GM23338 (cell line): ENCODE measurements at regions not wholly inside any gene's neighbourhood (a gene's known extent, or its start where the extent isn't known, plus 50 kb on each side); places are given as distances from the start of the nearest gene placed in this dataset.

Experiments
- ATAC-seq: fragments of 200-7000 bp; cut with Tn5 transposase; 3 replicates; pipeline ENCODE4 v1.9.1; 2020
- DNase-seq: peaks from one replicate; pipeline ENCODE4 v3.0.0-alpha.2; 2015; ENCODE audit warnings: low spot score
- H2AFZ ChIP-seq: fragments of 200-600 bp; sonication (generic); 2 replicates; pipeline ENCODE4 v1.8.0; 2016; ENCODE audit warnings: antibody characterized with exemption, mild to moderate bottlenecking, moderate library complexity
- H3F3A ChIP-seq: fragments of 200-600 bp; sonication (generic); replicated peaks from 2 replicates; pipeline ENCODE4 v1.8.0; 2017; ENCODE audit warnings: antibody characterized with exemption, mixed run types, low read depth
- H3K27ac ChIP-seq: fragments of 200-600 bp; sonication (generic); 2 replicates; pipeline ENCODE4 v1.6.1; 2016; ENCODE audit warnings: low read depth
- H3K27me3 ChIP-seq: fragments of 200-600 bp; sonication (generic); 2 replicates; pipeline ENCODE4 v1.8.0; 2016; ENCODE audit warnings: mild to moderate bottlenecking, mixed run types, moderate library complexity; ENCODE audit not compliant: insufficient read depth
- H3K36me3 ChIP-seq: fragments of 200-600 bp; sonication (generic); 2 replicates; pipeline ENCODE4 v1.8.0; 2016; ENCODE audit warnings: mild to moderate bottlenecking; ENCODE audit not compliant: insufficient read depth
- H3K4me1 ChIP-seq: fragments of 200-600 bp; sonication (generic); 2 replicates; pipeline ENCODE4 v1.8.0; 2016; ENCODE audit warnings: mild to moderate bottlenecking, moderate library complexity; ENCODE audit not compliant: insufficient read depth
- H3K4me2 ChIP-seq: fragments of 200-600 bp; sonication (generic); 2 replicates; pipeline ENCODE4 v1.7.1; 2017; ENCODE audit warnings: mixed run types
- H3K4me3 ChIP-seq: fragments of 200-600 bp; sonication (generic); 2 replicates; pipeline ENCODE4 v1.6.1; 2016; ENCODE audit warnings: mixed run types
- H3K79me2 ChIP-seq: fragments of 200-600 bp; sonication (generic); replicated peaks from 2 replicates; pipeline ENCODE4 v1.8.0; 2017; ENCODE audit warnings: mild to moderate bottlenecking; ENCODE audit not compliant: insufficient read depth
- H3K9me2 ChIP-seq: fragments of 200-600 bp; sonication (generic); 2 replicates; pipeline ENCODE4 v1.8.0; 2017; ENCODE audit not compliant: insufficient read depth
- H4K20me1 ChIP-seq: fragments of 200-600 bp; sonication (generic); replicated peaks from 2 replicates; pipeline ENCODE4 v1.8.0; 2017; ENCODE audit warnings: mild to moderate bottlenecking; ENCODE audit not compliant: insufficient read depth
- H3K27ac Mint-ChIP-seq: 2 replicates; pipeline ENCODE4 v1.8.0; 2020; ENCODE audit warnings: inconsistent platforms, mild to moderate bottlenecking, moderate library complexity, mixed read lengths
- H3K27me3 Mint-ChIP-seq: 3 replicates; pipeline ENCODE4 v1.8.0; 2022; ENCODE audit warnings: low read depth, mild to moderate bottlenecking, moderate library complexity, mixed read lengths, inconsistent platforms; ENCODE audit not compliant: insufficient read depth, poor library complexity
- H3K36me3 Mint-ChIP-seq: 3 replicates; pipeline ENCODE4 v1.8.0; 2021; ENCODE audit warnings: low read depth, mild to moderate bottlenecking, inconsistent platforms, moderate library complexity, mixed read lengths
- H3K4me1 Mint-ChIP-seq: 3 replicates; pipeline ENCODE4 v1.8.0; 2020; ENCODE audit warnings: mild to moderate bottlenecking, inconsistent platforms, mixed read lengths
- H3K4me3 Mint-ChIP-seq: 3 replicates; pipeline ENCODE4 v1.8.0; 2021; ENCODE audit warnings: moderate library complexity, mild to moderate bottlenecking, inconsistent platforms, mixed read lengths
- H3K9me3 Mint-ChIP-seq: 3 replicates; pipeline ENCODE4 v1.8.0; 2020; ENCODE audit warnings: moderate library complexity, mild to moderate bottlenecking, inconsistent platforms, mixed read lengths
- CREB1 ChIP-seq: fragments of 250-450 bp; sonication (Bioruptor Pico); IDR thresholded peaks from 2 replicates; pipeline ENCODE4 v1.5.0; 2020; ENCODE audit warnings: low read depth, mild to moderate bottlenecking, moderate library complexity
- EZH2 ChIP-seq: fragments of 200-600 bp; sonication (generic); IDR thresholded peaks from one replicate; pipeline ENCODE4 v1.8.0; 2017; ENCODE audit warnings: antibody characterized with exemption, mild to moderate bottlenecking, low read depth; ENCODE audit not compliant: unreplicated experiment
- EZH2phosphoT487 ChIP-seq: fragments of 200-600 bp; sonication (generic); IDR thresholded peaks from one replicate; pipeline ENCODE4 v1.8.1; 2018; ENCODE audit warnings: antibody characterized with exemption; ENCODE audit not compliant: unreplicated experiment
- JUNB ChIP-seq: IDR thresholded peaks from one replicate; pipeline ENCODE4 v1.6.1; 2016; ENCODE audit warnings: antibody characterized with exemption; ENCODE audit not compliant: unreplicated experiment
- NANOG ChIP-seq: IDR thresholded peaks from 2 replicates; pipeline ENCODE4 v1.6.1; 2016; ENCODE audit warnings: antibody characterized with exemption, borderline replicate concordance
- POLR2AphosphoS5 ChIP-seq: IDR thresholded peaks from 2 replicates; pipeline ENCODE4 v1.6.1; 2016; ENCODE audit warnings: antibody characterized with exemption, low read depth
- STAT1 ChIP-seq: IDR thresholded peaks from one replicate; pipeline ENCODE4 v1.6.1; 2016; ENCODE audit warnings: antibody characterized with exemption; ENCODE audit not compliant: unreplicated experiment
- ZNF331 ChIP-seq: fragments of 250-450 bp; sonication (Bioruptor Pico); IDR thresholded peaks from 2 replicates; pipeline ENCODE4 v1.5.0; 2020; ENCODE audit warnings: low read depth, mild to moderate bottlenecking, moderate library complexity
- TF ChIP-seq, protein P1 (sequence below): IDR thresholded peaks from 2 replicates; pipeline ENCODE4 v1.6.1; 2016; ENCODE audit warnings: antibody characterized with exemption
- TF ChIP-seq, protein P2 (sequence below): fragments of 250-450 bp; sonication (Bioruptor Pico); IDR thresholded peaks from 2 replicates; pipeline ENCODE4 v1.5.0; 2020; ENCODE audit warnings: mild to moderate bottlenecking, moderate library complexity

DNA sequence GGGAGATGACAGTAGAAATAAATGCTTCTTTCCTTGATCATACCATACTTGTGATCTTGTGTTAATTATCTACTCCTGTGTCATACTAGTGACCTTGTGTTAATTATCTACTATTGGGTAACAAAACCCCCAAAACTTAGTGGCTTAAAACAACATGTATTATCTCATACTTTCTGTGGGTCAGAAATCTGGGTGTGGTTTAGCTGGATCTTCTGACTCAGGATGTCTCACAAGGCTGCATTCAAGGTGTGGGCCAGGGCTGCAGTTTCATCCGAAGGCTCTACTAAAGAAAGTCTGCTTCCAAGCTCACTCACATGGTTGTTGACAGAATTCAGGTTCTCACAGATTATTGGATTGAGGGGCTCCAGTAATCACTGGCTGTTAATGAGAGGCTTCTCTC lies 70.3 kb upstream of the NDP start:
- Histone ChIP-seq H3K27me3 (no peaks in the 10 kb centered on the region), H3K79me2 (no peaks in the 10 kb centered on the region), H3K27ac (no peak overlapping the region), H3K4me3 (no peak overlapping the region), H3K36me3 (no peaks in the 10 kb centered on the region), H3K4me1 (no peaks in the 10 kb centered on the region), H4K20me1 (no peaks in the 10 kb centered on the region), H3K4me2 (no peak overlapping the region), H3F3A (no peaks in the 10 kb centered on the region), H2AFZ (no peak overlapping the region), H3K9me2 (no peaks in the 10 kb centered on the region)
- Mint-ChIP-seq H3K27me3 (peaks cover 1% of the 10 kb centered on the region), H3K36me3 (no peaks in the 10 kb centered on the region), H3K4me1 (no peaks in the 10 kb centered on the region), H3K27ac (no peak overlapping the region), H3K9me3 (no peaks in the 10 kb centered on the region), H3K4me3 (no peak overlapping the region)
- DNase-seq, result no peak
- no peak for ATAC-seq
- TF ChIP-seq JUNB (no peak), CREB1 (no peak), ZNF331 (CRISPR knock-in tag) (no peak), NANOG (no peak), POLR2AphosphoS5 (no peak), STAT1 (no peak), EZH2phosphoT487 (no peak), EZH2 (no peak)
- TF ChIP-seq, protein P1, sequence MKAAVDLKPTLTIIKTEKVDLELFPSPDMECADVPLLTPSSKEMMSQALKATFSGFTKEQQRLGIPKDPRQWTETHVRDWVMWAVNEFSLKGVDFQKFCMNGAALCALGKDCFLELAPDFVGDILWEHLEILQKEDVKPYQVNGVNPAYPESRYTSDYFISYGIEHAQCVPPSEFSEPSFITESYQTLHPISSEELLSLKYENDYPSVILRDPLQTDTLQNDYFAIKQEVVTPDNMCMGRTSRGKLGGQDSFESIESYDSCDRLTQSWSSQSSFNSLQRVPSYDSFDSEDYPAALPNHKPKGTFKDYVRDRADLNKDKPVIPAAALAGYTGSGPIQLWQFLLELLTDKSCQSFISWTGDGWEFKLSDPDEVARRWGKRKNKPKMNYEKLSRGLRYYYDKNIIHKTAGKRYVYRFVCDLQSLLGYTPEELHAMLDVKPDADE, result no peak
- TF ChIP-seq, protein P2, sequence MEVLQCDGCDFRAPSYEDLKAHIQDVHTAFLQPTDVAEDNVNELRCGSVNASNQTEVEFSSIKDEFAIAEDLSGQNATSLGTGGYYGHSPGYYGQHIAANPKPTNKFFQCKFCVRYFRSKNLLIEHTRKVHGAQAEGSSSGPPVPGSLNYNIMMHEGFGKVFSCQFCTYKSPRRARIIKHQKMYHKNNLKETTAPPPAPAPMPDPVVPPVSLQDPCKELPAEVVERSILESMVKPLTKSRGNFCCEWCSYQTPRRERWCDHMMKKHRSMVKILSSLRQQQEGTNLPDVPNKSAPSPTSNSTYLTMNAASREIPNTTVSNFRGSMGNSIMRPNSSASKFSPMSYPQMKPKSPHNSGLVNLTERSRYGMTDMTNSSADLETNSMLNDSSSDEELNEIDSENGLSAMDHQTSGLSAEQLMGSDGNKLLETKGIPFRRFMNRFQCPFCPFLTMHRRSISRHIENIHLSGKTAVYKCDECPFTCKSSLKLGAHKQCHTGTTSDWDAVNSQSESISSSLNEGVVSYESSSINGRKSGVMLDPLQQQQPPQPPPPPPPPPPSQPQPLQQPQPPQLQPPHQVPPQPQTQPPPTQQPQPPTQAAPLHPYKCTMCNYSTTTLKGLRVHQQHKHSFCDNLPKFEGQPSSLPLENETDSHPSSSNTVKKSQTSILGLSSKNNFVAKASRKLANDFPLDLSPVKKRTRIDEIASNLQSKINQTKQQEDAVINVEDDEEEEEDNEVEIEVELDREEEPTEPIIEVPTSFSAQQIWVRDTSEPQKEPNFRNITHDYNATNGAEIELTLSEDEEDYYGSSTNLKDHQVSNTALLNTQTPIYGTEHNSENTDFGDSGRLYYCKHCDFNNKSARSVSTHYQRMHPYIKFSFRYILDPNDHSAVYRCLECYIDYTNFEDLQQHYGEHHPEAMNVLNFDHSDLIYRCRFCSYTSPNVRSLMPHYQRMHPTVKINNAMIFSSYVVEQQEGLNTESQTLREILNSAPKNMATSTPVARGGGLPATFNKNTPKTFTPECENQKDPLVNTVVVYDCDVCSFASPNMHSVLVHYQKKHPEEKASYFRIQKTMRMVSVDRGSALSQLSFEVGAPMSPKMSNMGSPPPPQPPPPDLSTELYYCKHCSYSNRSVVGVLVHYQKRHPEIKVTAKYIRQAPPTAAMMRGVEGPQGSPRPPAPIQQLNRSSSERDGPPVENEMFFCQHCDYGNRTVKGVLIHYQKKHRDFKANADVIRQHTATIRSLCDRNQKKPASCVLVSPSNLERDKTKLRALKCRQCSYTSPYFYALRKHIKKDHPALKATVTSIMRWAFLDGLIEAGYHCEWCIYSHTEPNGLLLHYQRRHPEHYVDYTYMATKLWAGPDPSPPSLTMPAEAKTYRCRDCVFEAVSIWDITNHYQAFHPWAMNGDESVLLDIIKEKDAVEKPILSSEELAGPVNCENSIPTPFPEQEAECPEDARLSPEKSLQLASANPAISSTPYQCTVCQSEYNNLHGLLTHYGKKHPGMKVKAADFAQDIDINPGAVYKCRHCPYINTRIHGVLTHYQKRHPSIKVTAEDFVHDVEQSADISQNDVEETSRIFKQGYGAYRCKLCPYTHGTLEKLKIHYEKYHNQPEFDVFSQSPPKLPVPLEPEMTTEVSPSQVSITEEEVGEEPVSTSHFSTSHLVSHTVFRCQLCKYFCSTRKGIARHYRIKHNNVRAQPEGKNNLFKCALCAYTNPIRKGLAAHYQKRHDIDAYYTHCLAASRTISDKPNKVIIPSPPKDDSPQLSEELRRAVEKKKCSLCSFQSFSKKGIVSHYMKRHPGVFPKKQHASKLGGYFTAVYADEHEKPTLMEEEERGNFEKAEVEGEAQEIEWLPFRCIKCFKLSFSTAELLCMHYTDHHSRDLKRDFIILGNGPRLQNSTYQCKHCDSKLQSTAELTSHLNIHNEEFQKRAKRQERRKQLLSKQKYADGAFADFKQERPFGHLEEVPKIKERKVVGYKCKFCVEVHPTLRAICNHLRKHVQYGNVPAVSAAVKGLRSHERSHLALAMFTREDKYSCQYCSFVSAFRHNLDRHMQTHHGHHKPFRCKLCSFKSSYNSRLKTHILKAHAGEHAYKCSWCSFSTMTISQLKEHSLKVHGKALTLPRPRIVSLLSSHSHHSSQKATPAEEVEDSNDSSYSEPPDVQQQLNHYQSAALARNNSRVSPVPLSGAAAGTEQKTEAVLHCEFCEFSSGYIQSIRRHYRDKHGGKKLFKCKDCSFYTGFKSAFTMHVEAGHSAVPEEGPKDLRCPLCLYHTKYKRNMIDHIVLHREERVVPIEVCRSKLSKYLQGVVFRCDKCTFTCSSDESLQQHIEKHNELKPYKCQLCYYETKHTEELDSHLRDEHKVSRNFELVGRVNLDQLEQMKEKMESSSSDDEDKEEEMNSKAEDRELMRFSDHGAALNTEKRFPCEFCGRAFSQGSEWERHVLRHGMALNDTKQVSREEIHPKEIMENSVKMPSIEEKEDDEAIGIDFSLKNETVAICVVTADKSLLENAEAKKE, result no peak
